Neural progenitor cell (in vitro differentiated cells): ENCODE measurements at regions not wholly inside any gene's neighbourhood (a gene's known extent, or its start where the extent isn't known, plus 50 kb on each side); places are given as distances from the start of the nearest gene placed in this dataset.

Experiments
- DNase-seq: peaks from one replicate; pipeline ENCODE4 v3.0.0-alpha.2; 2016; ENCODE audit warnings: low spot score
- H2AFZ ChIP-seq: fragments of 200-600 bp; sonication (generic); replicated peaks from 2 replicates; pipeline ENCODE4 v1.6.1; 2016; ENCODE audit warnings: antibody characterized with exemption
- H3F3A ChIP-seq: fragments of 200-600 bp; sonication (generic); 2 replicates; pipeline ENCODE4 v1.6.1; 2016; ENCODE audit warnings: antibody characterized with exemption, low read depth
- H3K27ac ChIP-seq: fragments of 200-600 bp; sonication (generic); 2 replicates; pipeline ENCODE4 v1.5.1; 2016; ENCODE audit warnings: mild to moderate bottlenecking
- H3K27me3 ChIP-seq: fragments of 200-600 bp; sonication (generic); 2 replicates; pipeline ENCODE4 v1.6.1; 2016; ENCODE audit warnings: mild to moderate bottlenecking, moderate library complexity
- H3K36me3 ChIP-seq: fragments of 200-600 bp; sonication (generic); 2 replicates; pipeline ENCODE4 v1.5.1; 2016
- H3K4me1 ChIP-seq: fragments of 200-600 bp; sonication (generic); 2 replicates; pipeline ENCODE4 v1.6.1; 2016; ENCODE audit warnings: mixed run types
- H3K4me2 ChIP-seq: fragments of 200-600 bp; sonication (generic); 2 replicates; pipeline ENCODE4 v1.6.1; 2016
- H3K4me3 ChIP-seq: fragments of 200-600 bp; sonication (generic); 2 replicates; pipeline ENCODE4 v1.5.1; 2016
- H3K79me2 ChIP-seq: fragments of 200-600 bp; sonication (generic); 2 replicates; pipeline ENCODE4 v1.6.1; 2016; ENCODE audit warnings: low read depth
- H3K9ac ChIP-seq: fragments of 200-600 bp; sonication (generic); 2 replicates; pipeline ENCODE4 v1.6.1; 2016
- H3K9me3 ChIP-seq: fragments of 200-600 bp; sonication (generic); 2 replicates; pipeline ENCODE4 v1.5.1; 2016; ENCODE audit warnings: low read depth
- H4K20me1 ChIP-seq: fragments of 200-600 bp; sonication (generic); 2 replicates; pipeline ENCODE4 v1.6.1; 2016; ENCODE audit warnings: low read depth
- H3K27ac Mint-ChIP-seq: 3 replicates; pipeline ENCODE4 v1.8.0; 2021; ENCODE audit warnings: mixed read lengths
- H3K27me3 Mint-ChIP-seq: 2 replicates; pipeline ENCODE4 v1.8.0; 2022; ENCODE audit warnings: low read depth, mild to moderate bottlenecking, inconsistent platforms, moderate library complexity, mixed read lengths; ENCODE audit not compliant: insufficient read depth
- H3K36me3 Mint-ChIP-seq: 3 replicates; pipeline ENCODE4 v1.8.0; 2021; ENCODE audit warnings: mixed read lengths
- H3K4me1 Mint-ChIP-seq: 3 replicates; pipeline ENCODE4 v1.8.0; 2021; ENCODE audit warnings: mixed read lengths
- H3K4me3 Mint-ChIP-seq: 3 replicates; pipeline ENCODE4 v1.8.0; 2021; ENCODE audit warnings: mild to moderate bottlenecking, moderate library complexity, mixed read lengths
- H3K9me3 Mint-ChIP-seq: 3 replicates; pipeline ENCODE4 v1.8.0; 2020; ENCODE audit warnings: mixed read lengths
- CTCF ChIP-seq: fragments of 200-600 bp; sonication (generic); IDR thresholded peaks from 2 replicates; pipeline ENCODE4 v1.5.1; 2017; ENCODE audit warnings: antibody characterized with exemption, mild to moderate bottlenecking
- EZH2 ChIP-seq: fragments of 200-600 bp; sonication (generic); IDR thresholded peaks from 2 replicates; pipeline ENCODE4 v1.6.1; 2017; ENCODE audit warnings: antibody characterized with exemption, mild to moderate bottlenecking, moderate library complexity
- EZH2phosphoT487 ChIP-seq: fragments of 200-600 bp; sonication (generic); IDR thresholded peaks from 2 replicates; pipeline ENCODE4 v1.6.1; 2017; ENCODE audit warnings: antibody characterized with exemption

DNA sequence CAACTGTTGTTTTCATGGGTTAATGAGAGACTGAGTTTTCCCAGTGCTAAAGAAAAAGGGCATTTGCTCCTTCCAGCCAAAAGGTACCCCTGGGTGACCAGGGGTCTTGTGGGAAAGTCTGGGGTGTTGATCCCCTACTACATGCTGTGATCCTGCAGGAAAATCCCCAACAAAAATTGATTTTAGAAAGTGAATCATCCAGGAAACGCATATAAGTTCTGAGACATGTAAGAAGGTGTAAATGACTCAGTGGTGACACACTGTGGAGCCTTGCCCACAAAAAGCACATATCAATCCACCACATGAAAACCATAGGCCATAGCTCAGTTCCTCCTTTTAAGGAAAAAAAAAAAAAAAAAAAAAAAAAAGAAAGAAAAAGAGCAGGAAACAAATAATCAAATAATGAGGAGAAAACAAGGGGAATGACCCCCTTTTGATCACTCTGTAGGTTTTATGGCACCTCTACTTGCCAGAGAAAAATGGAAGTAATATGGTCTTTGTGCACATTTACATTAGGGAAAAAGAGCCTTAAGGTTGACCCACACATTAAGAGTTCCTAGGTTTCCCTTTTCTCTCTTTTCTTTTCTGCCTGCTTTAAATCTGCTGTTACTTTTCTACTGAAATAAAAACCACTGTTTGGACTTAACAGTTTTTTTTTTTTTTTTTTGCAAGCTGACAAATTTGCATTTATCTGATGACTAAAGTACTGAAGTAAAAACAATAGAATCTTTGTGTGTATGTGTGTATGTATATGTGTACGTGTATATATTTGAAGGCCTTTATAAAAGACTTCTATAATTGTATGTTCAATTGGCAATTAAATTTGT is 386.0 kb downstream of the KIF20B start:
- no peaks in the 10 kb centered on the region for H3K27me3 ChIP-seq
- TF ChIP-seq EZH2phosphoT487 (no peak), CTCF (no peak), EZH2 (no peak)
- H3K79me2 ChIP-seq = no peaks in the 10 kb centered on the region
- no peaks in the 10 kb centered on the region for H3K36me3 Mint-ChIP-seq
- no peak overlapping the region for H3K9ac ChIP-seq
- no peak overlapping the region for H2AFZ ChIP-seq
- H3K9me3 ChIP-seq = no peaks in the 10 kb centered on the region
- no peaks in the 10 kb centered on the region for H3K4me1 Mint-ChIP-seq
- H3K4me2 ChIP-seq = no peak overlapping the region
- no peak overlapping the region for H3K4me3 Mint-ChIP-seq
- no peaks in the 10 kb centered on the region for H3K4me1 ChIP-seq
- H4K20me1 ChIP-seq = no peaks in the 10 kb centered on the region
- no peak overlapping the region for H3K27ac ChIP-seq
- H3F3A ChIP-seq = no peaks in the 10 kb centered on the region
- H3K4me3 ChIP-seq = no peak overlapping the region
- peaks cover 2% of the 10 kb centered on the region for H3K9me3 Mint-ChIP-seq
- H3K27ac Mint-ChIP-seq = no peak overlapping the region
- no peak for DNase-seq
- no peaks in the 10 kb centered on the region for H3K36me3 ChIP-seq
- H3K27me3 Mint-ChIP-seq = no peaks in the 10 kb centered on the region

- Histone ChIP-seq H2AFZ (no peak overlapping the region), H4K20me1 (no peaks in the 10 kb centered on the region), H3K4me3 (no peak overlapping the region), H3K4me2 (no peak overlapping the region), H3K4me1 (no peaks in the 10 kb centered on the region), H3K9ac (no peak overlapping the region), H3K9me3 (no peaks in the 10 kb centered on the region), H3K79me2 (no peaks in the 10 kb centered on the region), H3K27me3 (no peaks in the 10 kb centered on the region), H3K36me3 (no peaks in the 10 kb centered on the region), H3K27ac (no peak overlapping the region), H3F3A (no peaks in the 10 kb centered on the region)
- Mint-ChIP-seq H3K4me1 (no peaks in the 10 kb centered on the region), H3K27me3 (no peaks in the 10 kb centered on the region), H3K36me3 (no peaks in the 10 kb centered on the region), H3K4me3 (no peak overlapping the region), H3K9me3 (peaks cover 2% of the 10 kb centered on the region), H3K27ac (no peak overlapping the region)
- DNase-seq = no peak
- no peak for TF ChIP-seq CTCF
- no peak for TF ChIP-seq EZH2phosphoT487
- TF ChIP-seq EZH2 = no peak
Measured at GRCh38 chr10:90088024-90088317, 386.6 kb downstream of the KIF20B start.

DNA sequence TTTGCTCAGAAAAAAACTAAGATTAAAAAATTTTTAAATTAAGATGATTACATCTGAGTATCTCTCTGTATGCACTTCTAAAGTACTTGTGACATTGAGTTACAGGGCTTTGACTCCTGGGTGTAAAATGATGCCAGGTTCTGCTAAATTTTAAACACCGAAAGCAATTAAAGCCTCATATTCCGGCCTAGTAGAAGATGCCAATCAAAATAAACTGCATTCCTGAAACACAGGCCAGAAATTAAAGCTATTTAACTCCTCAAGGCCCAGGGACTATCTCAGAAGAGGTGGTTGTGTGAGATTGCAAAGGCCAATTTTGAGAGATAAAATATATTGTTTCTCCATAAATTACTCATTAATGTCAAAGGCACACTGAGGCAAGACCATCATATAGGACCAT is 388.3 kb downstream of the KIF20B start:
- no peak overlapping the region for H3K27ac ChIP-seq
- H3K4me2 ChIP-seq = no peak overlapping the region
- TF ChIP-seq EZH2 (no peak), EZH2phosphoT487 (no peak), CTCF (no peak)
- no peak overlapping the region for H3K9ac ChIP-seq
- no peaks in the 10 kb centered on the region for H3K36me3 ChIP-seq
- H3K9me3 Mint-ChIP-seq = no peaks in the 10 kb centered on the region
- no peaks in the 10 kb centered on the region for H3F3A ChIP-seq
- DNase-seq = no peak
- H3K79me2 ChIP-seq = no peaks in the 10 kb centered on the region
- H3K4me3 ChIP-seq = no peak overlapping the region
- no peaks in the 10 kb centered on the region for H3K9me3 ChIP-seq
- no peaks in the 10 kb centered on the region for H3K4me1 Mint-ChIP-seq
- peaks cover 2% of the 10 kb centered on the region for H3K27me3 Mint-ChIP-seq
- no peaks in the 10 kb centered on the region for H3K27me3 ChIP-seq
- H3K27ac Mint-ChIP-seq = no peak overlapping the region
- H3K4me1 ChIP-seq = no peaks in the 10 kb centered on the region
- H2AFZ ChIP-seq = no peak overlapping the region
- H4K20me1 ChIP-seq = no peaks in the 10 kb centered on the region
- H3K36me3 Mint-ChIP-seq = no peaks in the 10 kb centered on the region
- H3K4me3 Mint-ChIP-seq = no peak overlapping the region
